Gastrocnemius medialis (tissue), 4 donors: ENCODE measurements at regions not wholly inside any gene's neighbourhood (a gene's known extent, or its start where the extent isn't known, plus 50 kb on each side); places are given as distances from the start of the nearest gene placed in this dataset.

Experiments used
- ATAC-seq, 2 donors: fragments of 150-250 bp; one replicate each; pipeline ENCODE4 v1.9.1; 2016
- DNase-seq, 2 donors: peaks; one replicate each; pipeline ENCODE4 v3.0.0-alpha.2; 2019
- H3K27ac ChIP-seq, 4 donors: fragments of 200-600 bp; sonication (generic); 1 replicate in 1 of 4; 2 replicates in 3 of 4; pipeline ENCODE4 v1.5.1; 2016 to 2018; ENCODE audit warnings: mild to moderate bottlenecking in 2 of 4, moderate library complexity in 1 of 4
- H3K27me3 ChIP-seq, 3 donors: fragments of 200-600 bp; sonication (generic) in 2 of 3; 1 replicate in 1 of 3; 2 replicates in 2 of 3; pipeline versions ENCODE4 v1.5.1 to v1.6.0; 2016 to 2019; ENCODE audit warnings: mild to moderate bottlenecking in 1 of 3, moderate library complexity in 1 of 3
- H3K36me3 ChIP-seq, 2 donors: fragments of 200-600 bp; sonication (generic) in 1 of 2; one replicate each; pipeline ENCODE4 v1.5.1; 2017 to 2018
- H3K4me1 ChIP-seq, 2 donors: fragments of 200-600 bp; sonication (generic) in 1 of 2; one replicate each; pipeline ENCODE4 v1.5.1; 2016 to 2017; ENCODE audit warnings: mild to moderate bottlenecking in 2 of 2
- H3K4me3 ChIP-seq, 4 donors: fragments of 200-600 bp; sonication (generic) in 3 of 4; 1 replicate in 1 of 4; 2 replicates in 3 of 4; pipeline ENCODE4 v1.5.1; 2016 to 2019; ENCODE audit warnings: mild to moderate bottlenecking in 2 of 4
- H3K9me3 ChIP-seq, 3 donors: fragments of 200-600 bp; sonication (generic) in 2 of 3; 1 replicate in 1 of 3; 2 replicates in 2 of 3; pipeline ENCODE4 v1.5.1; 2016 to 2019
- POLR2A ChIP-seq, 2 donors: fragments of 450-650 bp; IDR thresholded peaks; one replicate each; pipeline ENCODE4 v1.6.1; 2017; ENCODE audit warnings: antibody characterized with exemption in 2 of 2, mild to moderate bottlenecking in 2 of 2, moderate library complexity in 2 of 2
- in situ Hi-C, 4 donors: fragments of 200-750 bp; cut with MboI; loops; one replicate each; pipeline versions ENCODE4 v1.15.0 to v1.8.0; 2017; ENCODE audit warnings: low sequenced_read_pairs in 4 of 4
- intact Hi-C: fragments of 100-400 bp; cut with DNase I; formaldehyde crosslinking; loops from one replicate; pipeline ENCODE4 v1.15.1; 2023; ENCODE audit warnings: low total_unique reads
- TF ChIP-seq, protein P1 (sequence below), 5 experiments: fragments of 450-650 bp in 3 of 5; fragments of 200-600 bp in 2 of 5; sonication (generic) in 2 of 5; IDR thresholded peaks in 4 of 5; conservative IDR thresholded peaks in 1 of 5; 1 replicate in 4 of 5; 2 replicates in 1 of 5; pipeline ENCODE4 v1.5.1; 2016 to 2019; ENCODE audit warnings: antibody characterized with exemption in 5 of 5, mild to moderate bottlenecking in 3 of 5, moderate library complexity in 3 of 5

DNA sequence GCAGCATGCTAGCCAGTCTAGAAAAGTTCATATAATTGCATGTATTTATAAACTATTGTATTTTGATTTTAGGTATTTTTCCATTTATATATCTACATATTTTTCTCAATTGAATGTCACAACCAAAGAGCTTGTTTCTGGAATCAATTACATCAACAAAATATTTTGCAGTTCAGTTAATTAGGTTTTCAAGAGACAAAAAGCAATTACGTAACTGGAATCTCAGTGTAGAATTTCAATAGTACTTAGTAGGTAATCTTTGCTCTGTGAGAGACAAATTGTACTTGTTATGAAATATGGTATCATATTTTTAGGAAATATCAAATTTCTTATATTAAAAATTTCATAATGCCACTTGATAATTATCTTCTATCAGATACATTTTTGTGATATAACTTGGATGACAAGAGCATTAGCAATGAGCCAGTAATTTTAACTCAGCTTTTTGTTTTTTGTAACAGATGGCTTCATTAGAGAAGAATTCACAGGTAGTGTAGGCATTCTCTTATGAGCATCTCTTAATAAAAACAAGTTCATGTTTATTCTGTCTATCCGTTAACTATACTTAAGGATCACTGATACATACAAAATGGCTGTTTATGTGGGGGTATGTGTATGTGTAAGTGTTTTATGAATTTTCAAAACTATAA is 774.7 kb downstream of the C12orf50 start:
- ATAC-seq (no peak), DNase-seq (no peak)
- no peaks in the 10 kb centered on the region for H3K36me3 ChIP-seq
- H3K27me3 ChIP-seq: no peaks in the 10 kb centered on the region
- in situ Hi-C loops (no loop called here), intact Hi-C loops (no loop called here)
- TF ChIP-seq, protein P1, sequence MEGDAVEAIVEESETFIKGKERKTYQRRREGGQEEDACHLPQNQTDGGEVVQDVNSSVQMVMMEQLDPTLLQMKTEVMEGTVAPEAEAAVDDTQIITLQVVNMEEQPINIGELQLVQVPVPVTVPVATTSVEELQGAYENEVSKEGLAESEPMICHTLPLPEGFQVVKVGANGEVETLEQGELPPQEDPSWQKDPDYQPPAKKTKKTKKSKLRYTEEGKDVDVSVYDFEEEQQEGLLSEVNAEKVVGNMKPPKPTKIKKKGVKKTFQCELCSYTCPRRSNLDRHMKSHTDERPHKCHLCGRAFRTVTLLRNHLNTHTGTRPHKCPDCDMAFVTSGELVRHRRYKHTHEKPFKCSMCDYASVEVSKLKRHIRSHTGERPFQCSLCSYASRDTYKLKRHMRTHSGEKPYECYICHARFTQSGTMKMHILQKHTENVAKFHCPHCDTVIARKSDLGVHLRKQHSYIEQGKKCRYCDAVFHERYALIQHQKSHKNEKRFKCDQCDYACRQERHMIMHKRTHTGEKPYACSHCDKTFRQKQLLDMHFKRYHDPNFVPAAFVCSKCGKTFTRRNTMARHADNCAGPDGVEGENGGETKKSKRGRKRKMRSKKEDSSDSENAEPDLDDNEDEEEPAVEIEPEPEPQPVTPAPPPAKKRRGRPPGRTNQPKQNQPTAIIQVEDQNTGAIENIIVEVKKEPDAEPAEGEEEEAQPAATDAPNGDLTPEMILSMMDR (IDR thresholded peaks at IDR 0.05 in 4 of 5, conservative IDR thresholded peaks at IDR 0.05 in 1 of 5): no peak
- TF ChIP-seq POLR2A (IDR thresholded peaks at IDR 0.05): no peak
- no peaks in the 10 kb centered on the region for H3K9me3 ChIP-seq
- H3K27ac ChIP-seq: no peak overlapping the region
- no peak overlapping the region for H3K4me3 ChIP-seq
- no peaks in the 10 kb centered on the region for H3K4me1 ChIP-seq

DNA sequence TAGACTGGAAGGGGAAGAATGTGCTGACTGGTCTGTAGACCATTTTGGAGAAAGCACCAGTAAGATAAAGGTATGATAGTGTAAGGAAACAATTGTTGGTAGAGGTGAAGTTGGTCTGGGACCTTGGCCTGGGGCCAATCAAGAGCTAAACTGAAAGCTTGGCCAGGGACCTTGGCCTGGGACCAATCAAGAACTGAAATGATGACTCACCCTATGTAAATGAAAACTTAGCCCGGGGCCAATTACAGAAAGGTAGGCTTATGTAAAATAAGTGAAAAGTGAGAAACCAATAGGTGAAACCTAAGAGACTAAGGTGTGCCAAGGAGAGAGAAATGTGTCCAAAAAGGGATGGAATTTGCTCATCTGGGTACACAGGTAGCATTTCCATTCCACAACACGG is 776.0 kb downstream of the C12orf50 start:
- Histone ChIP-seq H3K9me3 (no peaks in the 10 kb centered on the region), H3K27ac (no peak overlapping the region), H3K27me3 (no peaks in the 10 kb centered on the region), H3K36me3 (no peaks in the 10 kb centered on the region), H3K4me1 (no peaks in the 10 kb centered on the region), H3K4me3 (no peak overlapping the region)
- DNase-seq: no peak
- TF ChIP-seq POLR2A (IDR thresholded peaks at IDR 0.05): no peak
- TF ChIP-seq, protein P1 (IDR thresholded peaks at IDR 0.05 in 4 of 5, conservative IDR thresholded peaks at IDR 0.05 in 1 of 5): no peak
- ATAC-seq: no peak
- intact Hi-C loops (no loop called here), in situ Hi-C loops (no loop called here)

DNA sequence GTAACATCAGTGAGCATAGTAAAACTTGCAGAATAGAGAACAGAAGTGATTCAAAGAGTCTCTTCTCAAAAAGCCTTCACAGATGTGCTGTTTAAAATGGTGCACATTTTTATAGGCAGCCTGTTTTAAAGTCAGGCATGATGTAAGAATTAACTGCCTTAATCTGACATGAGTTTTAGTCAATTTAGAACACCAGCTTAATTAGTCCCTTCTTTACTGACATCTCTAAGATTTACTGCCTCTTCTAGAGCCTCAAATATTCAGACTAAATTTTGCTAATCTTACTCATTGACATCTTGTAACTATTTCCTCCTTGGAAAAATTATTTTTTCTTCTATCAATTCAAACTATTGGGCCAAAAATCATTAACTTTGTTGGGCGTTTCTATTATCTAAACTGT is 782.5 kb downstream of the C12orf50 start:
- Histone ChIP-seq H3K4me1 (no peaks in the 10 kb centered on the region), H3K27ac (no peak overlapping the region), H3K27me3 (no peaks in the 10 kb centered on the region), H3K36me3 (no peaks in the 10 kb centered on the region), H3K4me3 (no peak overlapping the region), H3K9me3 (no peaks in the 10 kb centered on the region)
- in situ Hi-C loops (no loop called here), intact Hi-C loops (no loop called here)
- TF ChIP-seq, protein P1 (IDR thresholded peaks at IDR 0.05 in 4 of 5, conservative IDR thresholded peaks at IDR 0.05 in 1 of 5): no peak
- no peak for TF ChIP-seq POLR2A (IDR thresholded peaks at IDR 0.05)
- DNase-seq (no peak), ATAC-seq (no peak)

DNA sequence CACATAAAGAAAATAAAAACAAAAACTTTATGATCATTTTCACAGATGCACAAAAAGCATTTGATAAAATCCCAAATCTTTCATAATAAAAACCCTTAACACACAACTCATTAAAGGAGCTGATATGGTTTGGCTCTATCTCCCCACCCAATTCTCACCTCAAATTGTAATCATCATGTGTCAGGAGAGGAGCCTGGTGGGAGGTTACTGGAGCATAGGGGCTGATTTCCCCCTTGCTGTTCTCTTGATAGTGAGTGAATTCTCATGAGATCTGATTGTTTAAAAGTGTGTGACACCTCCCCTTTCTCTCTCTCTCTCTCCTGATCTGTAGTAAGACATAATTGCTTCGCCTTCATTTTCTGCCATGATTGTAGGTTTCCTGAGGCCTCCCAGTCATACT is 790.7 kb downstream of the C12orf50 start:
- Histone ChIP-seq H3K9me3 (no peaks in the 10 kb centered on the region), H3K4me3 (no peak overlapping the region), H3K27me3 (no peaks in the 10 kb centered on the region), H3K27ac (no peak overlapping the region), H3K36me3 (no peaks in the 10 kb centered on the region), H3K4me1 (no peaks in the 10 kb centered on the region)
- TF ChIP-seq, protein P1 (IDR thresholded peaks at IDR 0.05 in 4 of 5, conservative IDR thresholded peaks at IDR 0.05 in 1 of 5): no peak
- no peak for TF ChIP-seq POLR2A (IDR thresholded peaks at IDR 0.05)
- in situ Hi-C loops: no loop called here
- DNase-seq: no peak
- no peak for ATAC-seq
- intact Hi-C loops: no loop called here

DNA sequence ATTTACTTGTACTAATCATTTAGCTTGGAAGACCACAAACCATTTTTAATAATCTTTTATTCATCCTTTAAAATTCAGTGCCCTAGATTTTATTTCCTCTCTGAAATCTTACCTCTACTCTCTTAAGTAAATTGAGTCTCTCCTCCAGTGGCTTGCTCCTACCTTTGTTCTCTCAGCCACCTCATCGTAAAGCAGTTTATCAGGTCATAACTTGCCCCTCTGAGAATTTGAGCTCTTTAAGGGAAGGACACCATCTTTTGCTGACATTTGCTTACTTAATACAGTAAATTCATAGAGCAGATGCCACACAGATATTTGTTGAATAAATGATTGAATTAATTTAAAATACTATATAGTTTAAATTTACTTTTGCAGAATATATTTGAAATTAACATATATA is 794.3 kb downstream of the C12orf50 start:
- in situ Hi-C loops (no loop called here), intact Hi-C loops (no loop called here)
- Histone ChIP-seq H3K27ac (no peak overlapping the region), H3K9me3 (no peaks in the 10 kb centered on the region), H3K4me1 (no peaks in the 10 kb centered on the region), H3K4me3 (no peak overlapping the region), H3K36me3 (no peaks in the 10 kb centered on the region), H3K27me3 (no peaks in the 10 kb centered on the region)
- no peak for ATAC-seq
- no peak for TF ChIP-seq POLR2A (IDR thresholded peaks at IDR 0.05)
- TF ChIP-seq, protein P1 (IDR thresholded peaks at IDR 0.05 in 4 of 5, conservative IDR thresholded peaks at IDR 0.05 in 1 of 5): no peak
- DNase-seq: no peak
